Testis (tissue), 2 donors: ENCODE measurements at regions not wholly inside any gene's neighbourhood (a gene's known extent, or its start where the extent isn't known, plus 50 kb on each side); places are given as distances from the start of the nearest gene placed in this dataset.

Source experiments
- DNase-seq: peaks from one replicate; pipeline ENCODE4 v3.0.0-alpha.2; 2019
- H3K27ac ChIP-seq, 2 donors: fragments of 200-600 bp; sonication (generic); one replicate each; pipeline ENCODE4 v1.5.1; 2019
- H3K27me3 ChIP-seq: fragments of 200-600 bp; sonication (generic); one replicate; pipeline ENCODE4 v1.5.1; 2019
- H3K36me3 ChIP-seq: fragments of 200-600 bp; sonication (generic); one replicate; pipeline ENCODE4 v1.5.1; 2017; ENCODE audit warnings: low read depth; ENCODE audit errors: missing control alignments
- H3K4me1 ChIP-seq: fragments of 200-600 bp; sonication (generic); one replicate; pipeline ENCODE4 v1.5.1; 2019
- H3K4me3 ChIP-seq, 2 donors: fragments of 200-600 bp; sonication (generic); one replicate each; pipeline ENCODE4 v1.5.1; 2017 to 2019
- H3K9me3 ChIP-seq: fragments of 200-600 bp; sonication (generic); one replicate; pipeline ENCODE4 v1.5.1; 2017
- CTCF ChIP-seq, 3 experiments: fragments of 450-650 bp in 2 of 3; fragments of 200-600 bp in 1 of 3; sonication (generic) in 1 of 3; IDR thresholded peaks; one replicate each; pipeline ENCODE4 v1.5.1; 2016 to 2019; ENCODE audit warnings: antibody characterized with exemption in 3 of 3, mild to moderate bottlenecking in 2 of 3, moderate library complexity in 1 of 3
- POLR2A ChIP-seq: fragments of 450-650 bp; IDR thresholded peaks from one replicate; pipeline ENCODE4 v1.6.1; 2017; ENCODE audit warnings: antibody characterized with exemption, mild to moderate bottlenecking, moderate library complexity
- WGBS, 2 donors: methylation state at CpG; one replicate each; pipeline ENCODE4 v1.1.5; 2018; 5-methylcytosine and 5-hydroxymethylcytosine counted together
- intact Hi-C: fragments of 100-400 bp; cut with DNase I; formaldehyde crosslinking; loops from one replicate; pipeline ENCODE4 v1.15.1; 2023; ENCODE audit warnings: low total_unique reads

- Histone ChIP-seq H3K27me3 (no peaks in the 10 kb centered on the region), H3K4me1 (peaks cover 25% of the 10 kb centered on the region), H3K36me3 (no peaks in the 10 kb centered on the region), H3K9me3 (no peaks in the 10 kb centered on the region), H3K27ac (peak overlapping the region; percentile 58 to 87), H3K4me3 (no peak overlapping the region)
- DNase-seq = peak; percentile 86
- 16 to 51% methylated on average over 3 of the region's 3 CpGs for WGBS, 2 donors
- intact Hi-C loops = no loop called here
- TF ChIP-seq POLR2A (no peak), CTCF (IDR thresholded peaks at IDR 0.05) (no peak)
Observed at GRCh38 chr3:117873249-117873600, 1161.4 kb downstream of the IGSF11 start.

- TF ChIP-seq CTCF (IDR thresholded peaks at IDR 0.05) (no peak), POLR2A (no peak)
- peak; percentile 48 for DNase-seq
- Histone ChIP-seq H3K4me3 (no peak overlapping the region), H3K27ac (peak overlapping the region; percentile 31 to 87), H3K9me3 (no peaks in the 10 kb centered on the region), H3K27me3 (no peaks in the 10 kb centered on the region), H3K4me1 (peaks cover 25% of the 10 kb centered on the region), H3K36me3 (no peaks in the 10 kb centered on the region)
- 28 to 44% methylated on average over 4 of the region's 4 CpGs for WGBS, 2 donors
- intact Hi-C loops = no loop called here
Observed at GRCh38 chr3:117874028-117874690, 1160.5 kb downstream of the IGSF11 start.

DNA sequence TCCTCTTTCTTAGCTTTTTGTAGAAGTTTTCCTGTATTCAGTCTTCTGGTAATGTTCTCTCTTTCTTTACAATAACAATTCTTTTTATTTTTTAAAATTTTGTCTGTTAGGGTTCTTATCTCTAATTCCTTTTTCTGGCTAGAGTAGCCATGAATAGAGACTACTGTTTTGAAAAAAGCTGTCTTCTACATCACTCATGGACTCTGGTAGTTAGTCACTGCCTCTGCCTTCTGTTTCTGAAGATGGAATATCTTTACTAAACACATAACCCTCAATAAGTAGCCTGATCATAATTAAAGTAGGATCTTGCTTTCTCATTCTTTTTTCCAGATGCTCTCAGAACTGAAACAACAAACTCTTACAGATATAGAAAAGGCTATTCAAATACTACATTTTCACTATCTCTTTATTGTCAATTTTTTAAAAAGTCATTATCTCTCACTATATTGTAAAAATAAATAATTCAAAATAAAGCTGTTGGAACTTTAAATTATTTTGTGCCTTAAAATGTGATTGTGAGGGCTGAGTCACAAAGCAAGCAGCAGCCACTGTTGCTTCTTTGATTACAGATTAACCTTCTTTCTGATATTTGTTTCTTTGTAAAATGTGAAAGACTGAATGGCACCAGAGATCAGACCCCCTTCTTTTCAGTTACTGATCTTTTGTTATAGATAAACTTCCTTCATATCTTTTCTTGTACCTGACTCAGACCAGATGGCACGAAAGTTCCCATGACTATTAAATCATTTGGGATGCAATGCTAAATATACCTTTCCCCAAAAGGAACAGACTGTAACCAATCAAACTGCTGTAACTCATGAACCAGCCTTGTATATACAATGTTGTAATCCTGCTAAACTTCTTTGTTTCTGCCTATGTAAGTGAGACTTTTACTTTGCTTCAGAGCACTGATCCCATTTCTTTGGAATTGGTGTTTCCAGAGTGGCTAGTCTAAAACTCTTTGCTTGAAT, 1159.5 kb downstream of the IGSF11 start:
- H3K27ac ChIP-seq = peak overlapping the region in 1 of 2 donors; percentile 87
- WGBS, 2 donors = 61 to 81% methylated on average over 1 of the region's 1 CpG
- intact Hi-C loops = no loop called here

GRCh38 chr3:117875887-117876286, 1158.8 kb downstream of the IGSF11 start:
- 82 to 89% methylated on average over 1 of the region's 1 CpG for WGBS, 2 donors
- Histone ChIP-seq H3K27me3 (no peaks in the 10 kb centered on the region), H3K36me3 (no peaks in the 10 kb centered on the region), H3K4me1 (peaks cover 25% of the 10 kb centered on the region), H3K27ac (no peak overlapping the region), H3K4me3 (no peak overlapping the region), H3K9me3 (no peaks in the 10 kb centered on the region)
- no peak for TF ChIP-seq CTCF (IDR thresholded peaks at IDR 0.05)
- no peak for TF ChIP-seq POLR2A
- DNase-seq = no peak
- intact Hi-C loops = no loop called here

More for the DNA sequence above, 1159.5 kb downstream of the IGSF11 start:
- H3K4me3 ChIP-seq = no peak overlapping the region
- DNase-seq = no peak
- no peaks in the 10 kb centered on the region for H3K36me3 ChIP-seq
- H3K4me1 ChIP-seq = peaks cover 25% of the 10 kb centered on the region
- TF ChIP-seq POLR2A = no peak
- no peaks in the 10 kb centered on the region for H3K27me3 ChIP-seq
- H3K9me3 ChIP-seq = no peaks in the 10 kb centered on the region

DNA sequence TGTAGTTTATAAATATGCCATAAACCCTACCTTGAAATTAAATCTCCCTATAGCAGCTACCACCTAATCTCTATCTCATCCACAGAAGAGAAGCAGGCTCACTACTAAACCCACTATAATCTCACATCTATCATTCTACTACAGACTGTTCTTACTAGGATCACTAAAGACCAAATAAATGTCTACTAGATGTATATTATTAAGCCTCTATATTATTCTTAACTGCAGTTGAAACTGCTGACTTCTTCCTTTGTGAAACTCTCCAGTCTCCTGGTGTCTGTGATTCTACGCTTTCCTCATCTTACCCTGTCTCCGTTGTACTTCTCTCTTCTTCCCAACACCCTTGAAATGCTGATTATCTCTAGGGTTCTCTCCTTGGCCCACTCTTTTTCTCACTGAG, 1154.0 kb downstream of the IGSF11 start:
- intact Hi-C loops = no loop called here
- TF ChIP-seq POLR2A = no peak
- TF ChIP-seq CTCF (IDR thresholded peaks at IDR 0.05) = no peak
- 88 to 96% methylated on average over 2 of the region's 2 CpGs for WGBS, 2 donors
- no peaks in the 10 kb centered on the region for H3K4me1 ChIP-seq
- H3K27me3 ChIP-seq = no peaks in the 10 kb centered on the region
- H3K36me3 ChIP-seq = no peaks in the 10 kb centered on the region
- no peak overlapping the region for H3K4me3 ChIP-seq
- H3K27ac ChIP-seq = no peak overlapping the region
- no peak for DNase-seq
- no peaks in the 10 kb centered on the region for H3K9me3 ChIP-seq
